VCaP (cell line): ENCODE measurements at regions not wholly inside any gene's neighbourhood (a gene's known extent, or its start where the extent isn't known, plus 50 kb on each side); places are given as distances from the start of the nearest gene placed in this dataset.
"Not testable (repeated sequence)": the region's sequence is repeated elsewhere in the genome, so short reads cannot be mapped to it uniquely, and the experiment has no call there.

Experiments
- H3K27ac ChIP-seq: fragments of 450-650 bp; 2 replicates; pipeline ENCODE4 v1.5.1; 2017
- TF ChIP-seq, protein P1 (sequence below): fragments of 450-650 bp; conservative IDR thresholded peaks from 2 replicates; pipeline ENCODE4 v1.5.1; 2017; ENCODE audit warnings: mild to moderate bottlenecking, moderate library complexity

GRCh38 chr3:103532986-103533385 is 1098.2 kb downstream of the ZPLD1 start:
- no peak overlapping the region for H3K27ac ChIP-seq
- TF ChIP-seq, protein P1, sequence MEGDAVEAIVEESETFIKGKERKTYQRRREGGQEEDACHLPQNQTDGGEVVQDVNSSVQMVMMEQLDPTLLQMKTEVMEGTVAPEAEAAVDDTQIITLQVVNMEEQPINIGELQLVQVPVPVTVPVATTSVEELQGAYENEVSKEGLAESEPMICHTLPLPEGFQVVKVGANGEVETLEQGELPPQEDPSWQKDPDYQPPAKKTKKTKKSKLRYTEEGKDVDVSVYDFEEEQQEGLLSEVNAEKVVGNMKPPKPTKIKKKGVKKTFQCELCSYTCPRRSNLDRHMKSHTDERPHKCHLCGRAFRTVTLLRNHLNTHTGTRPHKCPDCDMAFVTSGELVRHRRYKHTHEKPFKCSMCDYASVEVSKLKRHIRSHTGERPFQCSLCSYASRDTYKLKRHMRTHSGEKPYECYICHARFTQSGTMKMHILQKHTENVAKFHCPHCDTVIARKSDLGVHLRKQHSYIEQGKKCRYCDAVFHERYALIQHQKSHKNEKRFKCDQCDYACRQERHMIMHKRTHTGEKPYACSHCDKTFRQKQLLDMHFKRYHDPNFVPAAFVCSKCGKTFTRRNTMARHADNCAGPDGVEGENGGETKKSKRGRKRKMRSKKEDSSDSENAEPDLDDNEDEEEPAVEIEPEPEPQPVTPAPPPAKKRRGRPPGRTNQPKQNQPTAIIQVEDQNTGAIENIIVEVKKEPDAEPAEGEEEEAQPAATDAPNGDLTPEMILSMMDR, result no peak

GRCh38 chr3:103554451-103554850 is 1119.6 kb downstream of the ZPLD1 start:
- TF ChIP-seq, protein P1, result no peak
- H3K27ac ChIP-seq, result peak overlapping the region; percentile 73

DNA sequence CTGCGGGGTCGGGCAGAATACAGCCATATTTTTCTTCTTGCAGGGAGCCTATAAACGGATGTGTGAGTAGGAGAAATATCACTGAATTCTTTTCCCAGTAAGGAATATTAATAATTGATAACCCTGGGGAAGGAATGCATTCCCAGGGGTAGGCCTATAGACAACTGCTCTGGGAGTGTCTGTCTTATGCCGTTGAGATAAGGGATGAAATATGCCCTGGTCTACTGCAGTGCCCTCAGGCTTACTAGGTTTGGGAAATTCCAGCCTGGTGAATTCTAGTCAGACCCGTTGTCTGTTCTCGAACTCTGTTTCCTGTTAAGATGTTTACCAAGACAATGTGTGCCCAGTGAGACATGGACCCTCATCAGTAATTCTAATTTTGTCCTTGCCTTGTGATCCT is 1129.3 kb downstream of the ZPLD1 start:
- not testable (repeated sequence) for H3K27ac ChIP-seq

DNA sequence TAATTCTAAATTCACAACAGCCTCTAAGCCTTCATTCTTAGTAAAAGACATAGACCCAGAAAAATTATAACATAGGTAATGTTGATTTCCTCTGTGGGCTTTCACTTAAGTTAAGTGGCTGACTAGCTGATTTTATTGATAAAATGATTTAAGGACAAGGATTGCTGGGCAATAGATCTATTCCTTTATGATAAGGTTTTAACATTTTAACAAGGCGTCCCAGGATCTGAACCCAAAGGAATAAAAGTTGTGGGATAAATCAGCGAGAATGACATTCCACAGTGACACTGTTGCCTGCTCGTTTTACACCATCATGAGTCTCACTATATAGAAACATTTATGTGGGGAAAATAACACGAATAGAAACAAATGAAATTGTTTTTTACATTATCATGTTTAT is 1151.0 kb downstream of the ZPLD1 start:
- TF ChIP-seq, protein P1, result no peak
- no peak overlapping the region for H3K27ac ChIP-seq

GRCh38 chr3:103589770-103590169 is 1155.0 kb downstream of the ZPLD1 start:
- TF ChIP-seq, protein P1, result no peak
- H3K27ac ChIP-seq, result no peak overlapping the region

DNA sequence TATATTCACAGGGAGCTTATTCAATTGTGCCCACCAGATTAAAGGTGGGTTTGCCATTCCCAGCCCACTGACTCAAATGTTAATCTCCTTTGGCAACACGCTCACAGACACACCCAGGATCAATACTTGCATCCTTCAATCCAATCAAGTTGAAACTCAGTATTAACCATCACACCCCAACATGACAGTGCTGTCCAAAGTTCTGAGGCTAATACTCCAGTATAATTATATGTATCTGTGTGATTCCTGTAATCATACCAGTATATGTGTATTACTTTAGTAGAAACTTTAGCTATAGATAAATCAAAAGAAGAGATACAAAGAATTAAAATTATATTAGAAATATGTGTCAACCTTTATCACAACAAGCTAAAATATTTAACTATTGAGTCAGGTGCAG is 1166.0 kb downstream of the ZPLD1 start:
- TF ChIP-seq, protein P1, result no peak
- H3K27ac ChIP-seq, result no peak overlapping the region

- H3K27ac ChIP-seq, result no peak overlapping the region
- TF ChIP-seq, protein P1, result no peak
Observed at GRCh38 chr3:103601666-103602065, 1166.9 kb downstream of the ZPLD1 start.

- TF ChIP-seq, protein P1, result peak; percentile 57
- H3K27ac ChIP-seq, result no peak overlapping the region
Observed at GRCh38 chr3:103609472-103609871, 1174.7 kb downstream of the ZPLD1 start.
